Glutamatergic neuron (in vitro differentiated cells): ENCODE measurements at regions not wholly inside any gene's neighbourhood (a gene's known extent, or its start where the extent isn't known, plus 50 kb on each side); places are given as distances from the start of the nearest gene placed in this dataset.

Source experiments
- DNase-seq: peaks from one replicate; pipeline ENCODE4 v3.0.0; 2022
- H3K27ac Mint-ChIP-seq: one replicate; pipeline ENCODE4 v1.8.0; 2020; ENCODE audit warnings: mild to moderate bottlenecking, mixed read lengths, inconsistent platforms; ENCODE audit not compliant: unreplicated experiment
- H3K27me3 Mint-ChIP-seq: one replicate; pipeline ENCODE4 v1.8.0; 2020; ENCODE audit warnings: mild to moderate bottlenecking, moderate library complexity, mixed read lengths, inconsistent platforms; ENCODE audit not compliant: unreplicated experiment
- H3K36me3 Mint-ChIP-seq: one replicate; pipeline ENCODE4 v1.8.0; 2020; ENCODE audit warnings: mild to moderate bottlenecking, mixed read lengths, inconsistent platforms; ENCODE audit not compliant: unreplicated experiment
- H3K4me1 Mint-ChIP-seq: one replicate; pipeline ENCODE4 v1.8.0; 2020; ENCODE audit warnings: mild to moderate bottlenecking, low read depth, mixed read lengths, inconsistent platforms; ENCODE audit not compliant: unreplicated experiment
- H3K4me3 Mint-ChIP-seq: one replicate; pipeline ENCODE4 v1.8.0; 2020; ENCODE audit warnings: mild to moderate bottlenecking, mixed read lengths, inconsistent platforms; ENCODE audit not compliant: unreplicated experiment
- H3K9me3 Mint-ChIP-seq: one replicate; pipeline ENCODE4 v1.8.0; 2020; ENCODE audit warnings: mild to moderate bottlenecking, moderate library complexity, mixed read lengths, inconsistent platforms; ENCODE audit not compliant: unreplicated experiment
- CTCF ChIP-seq: fragments of 200-600 bp; sonication (generic); IDR thresholded peaks from one replicate; pipeline ENCODE4 v1.5.0; 2021; ENCODE audit not compliant: partially characterized antibody, unreplicated experiment

GRCh38 chr22:27101288-27101687 lies 443.9 kb downstream of the MIAT start:
- H3K36me3 Mint-ChIP-seq, result no peaks in the 10 kb centered on the region
- no peaks in the 10 kb centered on the region for H3K9me3 Mint-ChIP-seq
- TF ChIP-seq CTCF, result no peak
- peaks cover 26% of the 10 kb centered on the region for H3K27me3 Mint-ChIP-seq
- H3K4me3 Mint-ChIP-seq, result no peak overlapping the region
- no peak overlapping the region for H3K27ac Mint-ChIP-seq
- DNase-seq, result no peak
- H3K4me1 Mint-ChIP-seq, result peaks cover 3% of the 10 kb centered on the region

- Mint-ChIP-seq H3K36me3 (no peaks in the 10 kb centered on the region), H3K4me3 (no peak overlapping the region), H3K9me3 (no peaks in the 10 kb centered on the region), H3K27ac (no peak overlapping the region), H3K27me3 (peaks cover 24% of the 10 kb centered on the region), H3K4me1 (peaks cover 2% of the 10 kb centered on the region)
- TF ChIP-seq CTCF, result no peak
- DNase-seq, result no peak
Measured at GRCh38 chr22:27104449-27104848, 447.1 kb downstream of the MIAT start.

- Mint-ChIP-seq H3K36me3 (no peaks in the 10 kb centered on the region), H3K4me3 (no peak overlapping the region), H3K4me1 (peaks cover 5% of the 10 kb centered on the region), H3K9me3 (peaks cover 1% of the 10 kb centered on the region), H3K27me3 (peaks cover 18% of the 10 kb centered on the region), H3K27ac (no peak overlapping the region)
- no peak for DNase-seq
- TF ChIP-seq CTCF, result no peak
Measured at GRCh38 chr22:27105142-27106025, 448.0 kb downstream of the MIAT start.

- DNase-seq, result no peak
- Mint-ChIP-seq H3K4me3 (no peak overlapping the region), H3K9me3 (peaks cover 1% of the 10 kb centered on the region), H3K4me1 (peaks cover 9% of the 10 kb centered on the region), H3K27ac (no peak overlapping the region), H3K36me3 (no peaks in the 10 kb centered on the region), H3K27me3 (peaks cover 9% of the 10 kb centered on the region)
- TF ChIP-seq CTCF, result no peak
Measured at GRCh38 chr22:27106985-27107384, 449.6 kb downstream of the MIAT start.

- no peak for TF ChIP-seq CTCF
- Mint-ChIP-seq H3K27ac (no peak overlapping the region), H3K27me3 (peaks cover 7% of the 10 kb centered on the region), H3K9me3 (peaks cover 1% of the 10 kb centered on the region), H3K4me3 (no peak overlapping the region), H3K36me3 (no peaks in the 10 kb centered on the region), H3K4me1 (peaks cover 9% of the 10 kb centered on the region)
- no peak for DNase-seq
Measured at GRCh38 chr22:27107386-27107785, 450.0 kb downstream of the MIAT start.
